WTC11 (cell line): ENCODE measurements at regions not wholly inside any gene's neighbourhood (a gene's known extent, or its start where the extent isn't known, plus 50 kb on each side); places are given as distances from the start of the nearest gene placed in this dataset.

Experiments
- ATAC-seq: fragments of 200-7000 bp; cut with Tn5 transposase; 2 replicates; pipeline ENCODE4 v1.10.0; 2021; ENCODE audit warnings: mild to moderate bottlenecking, moderate library complexity
- CTCF ChIA-PET: fragments of 300-600 bp; sonication (Branson Sonifier 250); formaldehyde crosslinking; loops from one replicate; lab custom pipeline; 2021; ENCODE audit warnings: antibody characterized with exemption; lab: Charles Lee
- POLR2A ChIA-PET: fragments of 350-600 bp; sonication (Branson Sonifier 250); formaldehyde crosslinking; loops from one replicate; lab custom pipeline; 2021; ENCODE audit warnings: antibody characterized with exemption; lab: Charles Lee
- DNase-seq: peaks from one replicate; pipeline ENCODE4 v3.0.0; 2021; ENCODE audit warnings: low spot score
- H3K27ac Mint-ChIP-seq: 2 replicates; pipeline ENCODE4 v1.8.0; 2021; ENCODE audit warnings: mixed read lengths
- H3K27me3 Mint-ChIP-seq: 2 replicates; pipeline ENCODE4 v1.8.0; 2021; ENCODE audit warnings: low read depth, mild to moderate bottlenecking, moderate library complexity, mixed read lengths
- H3K36me3 Mint-ChIP-seq: 2 replicates; pipeline ENCODE4 v1.8.0; 2021; ENCODE audit warnings: mixed read lengths
- H3K4me1 Mint-ChIP-seq: 2 replicates; pipeline ENCODE4 v1.8.0; 2022; ENCODE audit warnings: mixed read lengths
- H3K4me3 Mint-ChIP-seq: 2 replicates; pipeline ENCODE4 v1.8.0; 2021; ENCODE audit warnings: mild to moderate bottlenecking, moderate library complexity, mixed read lengths
- H3K9me3 Mint-ChIP-seq: 2 replicates; pipeline ENCODE4 v1.8.0; 2021; ENCODE audit warnings: mixed read lengths
- AR ChIP-seq: fragments of 250-450 bp; sonication (Bioruptor Pico); IDR thresholded peaks from 2 replicates; pipeline ENCODE4 v1.9.0; 2021; ENCODE audit warnings: mild to moderate bottlenecking
- ATF6 ChIP-seq: sonication (generic); formaldehyde crosslinking; IDR thresholded peaks from 2 replicates; pipeline ENCODE4 v1.8.1; 2023; ENCODE audit warnings: mild to moderate bottlenecking, missing genetic modification reagents
- CTCF ChIP-seq: fragments of 200-600 bp; IDR thresholded peaks from 2 replicates; pipeline ENCODE4 v1.8.0; 2022; ENCODE audit warnings: antibody characterized with exemption
- E2F4 ChIP-seq: sonication (generic); formaldehyde crosslinking; IDR thresholded peaks from 2 replicates; pipeline ENCODE4 v1.8.1; 2022; ENCODE audit warnings: low read depth, mild to moderate bottlenecking, moderate library complexity, missing genetic modification reagents, borderline replicate concordance
- ELF4 ChIP-seq: sonication (generic); formaldehyde crosslinking; IDR thresholded peaks from 2 replicates; pipeline ENCODE4 v1.8.1; 2022; ENCODE audit warnings: low read depth, mild to moderate bottlenecking, moderate library complexity, missing genetic modification reagents
- ETV6 ChIP-seq: sonication (generic); formaldehyde crosslinking; IDR thresholded peaks from 2 replicates; pipeline ENCODE4 v1.8.1; 2022; ENCODE audit warnings: mild to moderate bottlenecking, missing genetic modification reagents
- MXD4 ChIP-seq: fragments of 250-450 bp; sonication (Bioruptor Pico); IDR thresholded peaks from 2 replicates; pipeline ENCODE4 v1.8.0; 2021; ENCODE audit warnings: mild to moderate bottlenecking, moderate library complexity, borderline replicate concordance
- NFATC4 ChIP-seq: fragments of 250-450 bp; sonication (Bioruptor Pico); IDR thresholded peaks from 2 replicates; pipeline ENCODE4 v1.9.0; 2021; ENCODE audit warnings: mild to moderate bottlenecking
- NR2C2 ChIP-seq: sonication (generic); formaldehyde crosslinking; IDR thresholded peaks from 2 replicates; pipeline ENCODE4 v1.8.0; 2022; ENCODE audit warnings: mild to moderate bottlenecking, missing genetic modification reagents
- PRDM15 ChIP-seq: sonication (generic); formaldehyde crosslinking; IDR thresholded peaks from 2 replicates; pipeline ENCODE4 v1.8.0; 2022; ENCODE audit warnings: missing genetic modification reagents
- STAT6 ChIP-seq: sonication (generic); formaldehyde crosslinking; conservative IDR thresholded peaks from 2 replicates; pipeline ENCODE4 v1.8.1; 2023; ENCODE audit warnings: mild to moderate bottlenecking, low read depth, missing genetic modification reagents, moderate library complexity
- TEAD1 ChIP-seq: sonication (generic); formaldehyde crosslinking; IDR thresholded peaks from 2 replicates; pipeline ENCODE4 v1.8.0; 2022; ENCODE audit warnings: mild to moderate bottlenecking, missing genetic modification reagents
- USF1 ChIP-seq: sonication (generic); formaldehyde crosslinking; IDR thresholded peaks from 2 replicates; pipeline ENCODE4 v1.8.0; 2022; ENCODE audit warnings: mild to moderate bottlenecking, missing genetic modification reagents
- ZNF396 ChIP-seq: fragments of 250-450 bp; sonication (Bioruptor Pico); IDR thresholded peaks from 2 replicates; pipeline ENCODE4 v1.8.0; 2021; ENCODE audit warnings: mild to moderate bottlenecking, moderate library complexity, borderline replicate concordance
- ZNF671 ChIP-seq: fragments of 250-450 bp; sonication (Bioruptor Pico); IDR thresholded peaks from 2 replicates; pipeline ENCODE4 v1.8.0; 2021; ENCODE audit warnings: mild to moderate bottlenecking

GRCh38 chr7:135855846-135856245 lies 107.2 kb upstream of the FAM180A start (continued):
- TF ChIP-seq AR (no peak), PRDM15 (no peak), MXD4 (no peak), ZNF396 (CRISPR knock-in tag) (no peak), STAT6 (no peak), CTCF (no peak), E2F4 (no peak), NFATC4 (no peak)

GRCh38 chr7:135853499-135853898 lies 104.9 kb upstream of the FAM180A start:
- ATAC-seq (no peak), DNase-seq (no peak)
- H3K9me3 Mint-ChIP-seq = peaks cover 25% of the 10 kb centered on the region
- peaks cover 3% of the 10 kb centered on the region; the same call in 1 of the 2 replicates for H3K27me3 Mint-ChIP-seq
- ChIA-PET CTCF (no interaction called here), POLR2A (no interaction called here)
- H3K4me1 Mint-ChIP-seq = peaks cover 10% of the 10 kb centered on the region
- peaks cover 16% of the 10 kb centered on the region for H3K36me3 Mint-ChIP-seq
- no peak overlapping the region for H3K4me3 Mint-ChIP-seq
- no peak overlapping the region for H3K27ac Mint-ChIP-seq
- TF ChIP-seq ELF4 (CRISPR knock-in tag) (no peak), CTCF (no peak), PRDM15 (no peak), USF1 (no peak), ETV6 (CRISPR knock-in tag) (no peak), ATF6 (CRISPR knock-in tag) (no peak), TEAD1 (CRISPR knock-in tag) (no peak), ZNF671 (no peak), NR2C2 (no peak)
